K562 (cell line): ENCODE measurements at regions not wholly inside any gene's neighbourhood (a gene's known extent, or its start where the extent isn't known, plus 50 kb on each side); places are given as distances from the start of the nearest gene placed in this dataset.
"Not testable (repeated sequence)": the region's sequence is repeated elsewhere in the genome, so short reads cannot be mapped to it uniquely, and the experiment has no call there.

ENCODE experiments used
- ATAC-seq: fragments of 200-7000 bp; cut with Tn5 transposase; 3 replicates; pipeline ENCODE4 v1.9.1; 2020; ENCODE audit warnings: moderate library complexity
- BruUV-seq: library from RNA; stranded (reverse); fragments of 400-500 nt; replicated peaks from 2 replicates; lab custom pipeline; 2021; lab: Mats Ljungman, UMichigan
- CTCF ChIA-PET: fragments of 300-600 bp; formaldehyde crosslinking; extraction: SDS; loops from one replicate; lab custom pipeline; 2021; ENCODE audit warnings: low intra/inter-chr PET ratio; lab: Yijun Ruan, JAX
- POLR2A ChIA-PET: fragments of 300-600, 350-650 bp; sonication (Branson Sonifier 250); formaldehyde crosslinking; extraction: SDS; loops from one replicate; lab custom pipeline; 2021; ENCODE audit warnings: antibody characterized with exemption, inconsistent platforms; lab: Yijun Ruan, JAX
- DNase-seq, 4 experiments: peaks; one replicate each; pipeline versions ENCODE4 v3.0.0 to v3.0.0-alpha.2; 2011 to 2018; ENCODE audit warnings: low spot score in 3 of 4, mixed read lengths in 3 of 4; ENCODE audit errors: extremely low read depth in 1 of 4
- FAIRE-seq: peaks from 2 replicates; lab custom pipeline; 2011; peaks lifted over from hg19 to GRCh38; lab: Jason Lieb, UNC
- H2AFZ ChIP-seq: 2 replicates; pipeline ENCODE4 v1.6.0; 2011; ENCODE audit warnings: low read depth, low read length, control low read depth, inconsistent platforms
- H3K27ac ChIP-seq: fragments of 200-600 bp; 3 replicates; pipeline ENCODE4 v1.8.0; 2011; ENCODE audit warnings: low read depth, mild to moderate bottlenecking, control low read depth, inconsistent platforms, low read length, moderate library complexity, mixed read lengths; ENCODE audit errors: extremely low read depth
- H3K27me3 ChIP-seq, 2 experiments: fragments of 300-600 bp in 1 of 2; 2 replicates in 1 of 2; 3 replicates in 1 of 2; pipeline versions ENCODE4 v1.6.0 to v1.8.0; 2011; ENCODE audit warnings: inconsistent platforms in 2 of 2, low read length in 2 of 2, mild to moderate bottlenecking in 1 of 2, mixed read lengths in 1 of 2, moderate library complexity in 1 of 2; ENCODE audit not compliant: control insufficient read depth in 2 of 2, insufficient read depth in 2 of 2
- H3K36me3 ChIP-seq: fragments of 300-600 bp; 3 replicates; pipeline ENCODE4 v1.8.0; 2011; ENCODE audit warnings: mild to moderate bottlenecking, low read length, inconsistent platforms; ENCODE audit not compliant: control insufficient read depth, insufficient read depth
- H3K4me1 ChIP-seq, 2 experiments: fragments of 200-600 bp in 1 of 2; replicated peaks in 1 of 2; 2 replicates in 1 of 2; 3 replicates in 1 of 2; pipeline versions ENCODE4 v1.5.1 to v1.8.0; 2011; ENCODE audit warnings: inconsistent platforms in 2 of 2, low read length in 2 of 2, mild to moderate bottlenecking in 1 of 2, mixed read lengths in 1 of 2, moderate library complexity in 1 of 2; ENCODE audit not compliant: control insufficient read depth in 2 of 2, insufficient read depth in 2 of 2
- H3K4me2 ChIP-seq: 2 replicates; pipeline ENCODE4 v1.6.1; 2011; ENCODE audit warnings: low read length, control low read depth, inconsistent platforms, mixed read lengths; ENCODE audit not compliant: insufficient read depth
- H3K4me3 ChIP-seq: fragments of 200-600 bp; sonication (generic), shearing (Covaris generic); 2 replicates; pipeline ENCODE4 v1.5.1; 2016; ENCODE audit warnings: control low read depth, inconsistent platforms
- H3K79me2 ChIP-seq: fragments of 200-600 bp; 3 replicates; pipeline ENCODE4 v1.8.0; 2011; ENCODE audit warnings: low read length, inconsistent platforms; ENCODE audit not compliant: control insufficient read depth, insufficient read depth
- H3K9ac ChIP-seq, 2 experiments: 2 replicates each; pipeline versions ENCODE4 v1.6.0 to v1.6.1; 2011; ENCODE audit warnings: low read depth in 2 of 2, low read length in 2 of 2, control low read depth in 1 of 2, inconsistent platforms in 1 of 2, mild to moderate bottlenecking in 1 of 2, mixed read lengths in 1 of 2; ENCODE audit not compliant: insufficient read depth in 1 of 2
- H3K9me1 ChIP-seq: one replicate; pipeline ENCODE4 v1.6.0; 2011; ENCODE audit warnings: inconsistent platforms, mild to moderate bottlenecking, low read length, moderate library complexity; ENCODE audit not compliant: control insufficient read depth, insufficient read depth
- H3K9me3 ChIP-seq: replicated peaks from 2 replicates; pipeline ENCODE4 v1.5.1; 2011; ENCODE audit warnings: low read depth, low read length, inconsistent platforms; ENCODE audit not compliant: control insufficient read depth, insufficient read depth
- H4K20me1 ChIP-seq: replicated peaks from 2 replicates; pipeline ENCODE4 v1.6.1; 2011; ENCODE audit warnings: low read length, inconsistent platforms, mixed read lengths; ENCODE audit not compliant: control insufficient read depth, insufficient read depth
- ATF2 ChIP-seq: sonication (generic); formaldehyde crosslinking; IDR thresholded peaks from 2 replicates; pipeline ENCODE4 v1.8.1; 2022; ENCODE audit warnings: missing genetic modification reagents
- CHAMP1 ChIP-seq: fragments of 450-650 bp; IDR thresholded peaks from 2 replicates; pipeline ENCODE4 v1.6.1; 2016; ENCODE audit warnings: mild to moderate bottlenecking
- POLR2AphosphoS5 ChIP-seq: IDR thresholded peaks from 2 replicates; pipeline ENCODE4 v1.6.1; 2011; ENCODE audit warnings: mild to moderate bottlenecking, low read depth, low read length, moderate library complexity; ENCODE audit not compliant: control insufficient read depth, insufficient read depth
- POLR3A ChIP-seq: IDR thresholded peaks from 2 replicates; pipeline ENCODE4 v1.6.1; 2011; ENCODE audit warnings: borderline replicate concordance, mild to moderate bottlenecking, moderate library complexity; ENCODE audit not compliant: insufficient read length, insufficient read depth; ENCODE audit errors: extremely low read depth
- TBP ChIP-seq: optimal IDR thresholded peaks from 2 replicates; pipeline ENCODE3; 2011; ENCODE audit warnings: low read depth, low read length, improper control_type of control experiment
- WGBS: fragments of 100-300 bp; shearing (Covaris generic); methylation state at CpG from one replicate; pipeline ENCODE4 v1.1.6; 2016; ENCODE audit warnings: low coverage, mixed read lengths; ENCODE audit not compliant: insufficient coverage; ENCODE audit errors: missing lambda C conversion rate; 5-methylcytosine and 5-hydroxymethylcytosine counted together
- in situ Hi-C: fragments of 300-500 bp; cut with MboI; formaldehyde crosslinking; loops from 4 replicates; pipeline ENCODE4 v1.15.0; 2018; ENCODE audit warnings: inconsistent platforms, mixed read lengths
- intact Hi-C: fragments of 100-400 bp; cut with micrococcal nuclease; formaldehyde crosslinking; loops from 2 replicates; pipeline ENCODE4 v1.14.2; 2022

DNA sequence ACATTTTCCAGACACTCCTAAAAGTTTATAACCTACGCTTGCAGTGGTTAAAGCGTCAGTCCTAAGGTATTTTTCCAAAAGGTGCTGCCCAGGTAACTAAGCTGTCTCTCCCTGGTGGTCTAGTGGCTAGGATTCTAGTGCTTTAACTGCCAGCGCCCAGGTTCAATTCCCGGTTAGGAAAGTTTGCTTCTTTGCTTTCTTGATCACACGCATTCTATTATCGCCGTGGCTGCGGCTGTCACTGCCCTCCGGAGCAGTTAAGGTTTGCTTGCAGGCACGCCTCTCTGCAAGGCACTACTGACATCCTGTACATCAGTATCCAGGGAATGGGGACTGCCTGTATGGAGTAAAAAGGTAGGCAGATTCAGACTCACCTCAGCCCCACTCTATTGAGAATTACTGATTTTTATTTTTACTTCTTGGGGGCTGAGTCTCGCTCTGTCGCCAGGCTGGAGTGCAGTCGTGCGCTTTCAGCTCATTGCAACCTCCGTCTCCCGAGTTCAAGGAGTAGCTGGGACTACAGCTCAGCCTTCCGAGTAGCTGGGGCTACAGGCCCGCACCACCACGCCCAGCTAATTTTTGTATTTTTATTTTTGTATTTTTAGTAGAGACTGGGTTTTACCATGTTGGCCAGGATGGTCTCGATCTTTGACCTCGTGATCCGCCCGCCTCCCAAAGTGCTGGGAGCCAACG, 53.2 kb upstream of the CFAP126 start:
- Histone ChIP-seq H3K4me2 (peak overlapping the region; percentile 81; the same call in 1 of the 2 replicates), H3K4me3 (no peak overlapping the region), H3K9me3 (no peaks in the 10 kb centered on the region), H3K27me3 (no peaks in the 10 kb centered on the region), H3K9ac (peak overlapping the region in 1 of 2 experiments; percentile 5; a peak in 1 of 4 replicates), H2AFZ (no peak overlapping the region), H3K36me3 (no peaks in the 10 kb centered on the region), H4K20me1 (no peaks in the 10 kb centered on the region), H3K27ac (no peak overlapping the region), H3K4me1 (peaks cover 4% of the 10 kb centered on the region in 2 experiments; a peak in 2 of 5 replicates), H3K79me2 (no peaks in the 10 kb centered on the region), H3K9me1 (no peaks in the 10 kb centered on the region)
- DNase-seq (peak in 2 of 4 experiments; percentile 23 to 46), ATAC-seq (peak; percentile 38), FAIRE-seq (no peak)
- no TSS peak for BruUV-seq
- ChIA-PET CTCF (no interaction called here), POLR2A (interaction anchor here (0.6 to 1.4 kb wide), 4 partner anchors 11 to 19 kb away, joined by 3 to 5 read pairs (median 4); no protein-coding TSS in a partner anchor)
- TF ChIP-seq POLR2AphosphoS5 (no peak), ATF2 (CRISPR knock-in tag) (no peak), POLR3A (peak; percentile 59), TBP (peak; percentile 97), CHAMP1 (no peak)
- intact Hi-C loops, result no loop called here
- WGBS, result 64% methylated on average over 24 of the region's 24 CpGs
- in situ Hi-C loops, result no loop called here

GRCh38 chr1:161417536-161417935, 49.9 kb upstream of the CFAP126 start:
- DNase-seq, H3K4me1 ChIP-seq, BruUV-seq, H4K20me1 ChIP-seq, POLR2A ChIA-PET, H3K4me3 ChIP-seq, H3K27me3 ChIP-seq, in situ Hi-C loops, intact Hi-C loops, H2AFZ ChIP-seq, H3K4me2 ChIP-seq, H3K27ac ChIP-seq, H3K9ac ChIP-seq, H3K9me3 ChIP-seq, FAIRE-seq, H3K9me1 ChIP-seq, H3K36me3 ChIP-seq, H3K79me2 ChIP-seq, CTCF ChIA-PET, ATAC-seq: not testable (repeated sequence)
- WGBS, result 70% methylated on average over 4 of the region's 4 CpGs
